C4-2B (cell line): ENCODE measurements at regions not wholly inside any gene's neighbourhood (a gene's known extent, or its start where the extent isn't known, plus 50 kb on each side); places are given as distances from the start of the nearest gene placed in this dataset.

ENCODE experiments used
- CTCF ChIP-seq: fragments of 450-650 bp; conservative IDR thresholded peaks from 2 replicates; pipeline ENCODE4 v1.5.1; 2017; ENCODE audit warnings: mild to moderate bottlenecking
- ZFX ChIP-seq: fragments of 450-650 bp; IDR thresholded peaks from 2 replicates; pipeline ENCODE4 v1.6.1; 2017

GRCh38 chr6:121799574-121799973 lies 364.1 kb downstream of the GJA1 start:
- TF ChIP-seq CTCF (no peak), ZFX (no peak)
